Right atrium auricular region (tissue), 2 donors: ENCODE measurements at regions not wholly inside any gene's neighbourhood (a gene's known extent, or its start where the extent isn't known, plus 50 kb on each side); places are given as distances from the start of the nearest gene placed in this dataset.

Experiments used
- DNase-seq: peaks from one replicate; pipeline ENCODE4 v3.0.0-alpha.2; 2019; ENCODE audit warnings: low spot score
- H3K27ac ChIP-seq, 2 donors: fragments of 200-600 bp; sonication (generic); 1 replicate in 1 of 2; 2 replicates in 1 of 2; pipeline ENCODE4 v1.5.1; 2016 to 2019
- H3K27me3 ChIP-seq, 2 donors: fragments of 200-600 bp; sonication (generic); one replicate each; pipeline versions ENCODE4 v1.5.1 to v1.6.0; 2017 to 2019
- H3K36me3 ChIP-seq: fragments of 200-600 bp; sonication (generic); one replicate; pipeline ENCODE4 v1.5.1; 2016
- H3K4me1 ChIP-seq, 2 donors: fragments of 200-600 bp; sonication (generic); one replicate each; pipeline versions ENCODE4 v1.5.1 to v1.6.0; 2017 to 2019
- H3K4me3 ChIP-seq, 2 donors: fragments of 200-600 bp; sonication (generic); 1 replicate in 1 of 2; 2 replicates in 1 of 2; pipeline ENCODE4 v1.5.1; 2017 to 2019; ENCODE audit warnings: mild to moderate bottlenecking in 1 of 2, moderate library complexity in 1 of 2
- H3K9me3 ChIP-seq, 2 donors: fragments of 200-600 bp; sonication (generic); one replicate each; pipeline ENCODE4 v1.5.1; 2019
- CTCF ChIP-seq, 2 donors: fragments of 200-600 bp; sonication (generic); IDR thresholded peaks; one replicate each; pipeline ENCODE4 v1.5.1; 2019; ENCODE audit warnings: antibody characterized with exemption in 2 of 2

GRCh38 chr12:111138016-111138415 is 217.6 kb upstream of the MYL2 start:
- TF ChIP-seq CTCF (IDR thresholded peaks at IDR 0.05), result no peak
- H3K9me3 ChIP-seq, result peaks cover 0 to 10% of the 10 kb centered on the region in 2 donors
- no peaks in the 10 kb centered on the region for H3K27me3 ChIP-seq
- no peaks in the 10 kb centered on the region for H3K4me1 ChIP-seq
- no peak overlapping the region for H3K27ac ChIP-seq
- H3K4me3 ChIP-seq, result no peak overlapping the region
- DNase-seq, result no peak
- H3K36me3 ChIP-seq, result no peaks in the 10 kb centered on the region

GRCh38 chr12:111135293-111135832 is 215.0 kb upstream of the MYL2 start:
- no peak for TF ChIP-seq CTCF (IDR thresholded peaks at IDR 0.05)
- H3K27me3 ChIP-seq, result no peaks in the 10 kb centered on the region

GRCh38 chr12:111130336-111130735 is 210.0 kb upstream of the MYL2 start:
- TF ChIP-seq CTCF (IDR thresholded peaks at IDR 0.05), result no peak
- Histone ChIP-seq H3K9me3 (peaks cover 0 to 12% of the 10 kb centered on the region in 2 donors), H3K27me3 (no peaks in the 10 kb centered on the region), H3K4me3 (no peak overlapping the region), H3K27ac (no peak overlapping the region), H3K4me1 (no peaks in the 10 kb centered on the region), H3K36me3 (no peaks in the 10 kb centered on the region)
- no peak for DNase-seq

More at GRCh38 chr12:111135293-111135832, 215.0 kb upstream of the MYL2 start:
- peaks cover 0 to 12% of the 10 kb centered on the region in 2 donors for H3K9me3 ChIP-seq
- DNase-seq, result no peak
- H3K27ac ChIP-seq, result no peak overlapping the region
- H3K36me3 ChIP-seq, result no peaks in the 10 kb centered on the region
- H3K4me1 ChIP-seq, result no peaks in the 10 kb centered on the region
- no peak overlapping the region for H3K4me3 ChIP-seq

- H3K9me3 ChIP-seq, result peaks cover 0 to 8% of the 10 kb centered on the region in 2 donors
- DNase-seq, result no peak
- H3K4me1 ChIP-seq, result no peaks in the 10 kb centered on the region
- no peak overlapping the region for H3K27ac ChIP-seq
- no peak overlapping the region for H3K4me3 ChIP-seq
- no peaks in the 10 kb centered on the region for H3K27me3 ChIP-seq
- no peaks in the 10 kb centered on the region for H3K36me3 ChIP-seq
- no peak for TF ChIP-seq CTCF (IDR thresholded peaks at IDR 0.05)
Measured at GRCh38 chr12:111129149-111129767, 208.9 kb upstream of the MYL2 start.

- no peaks in the 10 kb centered on the region for H3K4me1 ChIP-seq
- H3K27me3 ChIP-seq, result no peaks in the 10 kb centered on the region
- no peak overlapping the region for H3K4me3 ChIP-seq
- DNase-seq, result no peak
- no peaks in the 10 kb centered on the region for H3K9me3 ChIP-seq
- H3K36me3 ChIP-seq, result no peaks in the 10 kb centered on the region
- no peak overlapping the region for H3K27ac ChIP-seq
- no peak for TF ChIP-seq CTCF (IDR thresholded peaks at IDR 0.05)
Measured at GRCh38 chr12:111126331-111126730, 206.0 kb upstream of the MYL2 start.

- Histone ChIP-seq H3K9me3 (no peaks in the 10 kb centered on the region), H3K27ac (no peak overlapping the region), H3K4me3 (no peak overlapping the region), H3K27me3 (no peaks in the 10 kb centered on the region), H3K36me3 (no peaks in the 10 kb centered on the region), H3K4me1 (no peaks in the 10 kb centered on the region)
- no peak for DNase-seq
- no peak for TF ChIP-seq CTCF (IDR thresholded peaks at IDR 0.05)
Measured at GRCh38 chr12:111124183-111124582, 203.8 kb upstream of the MYL2 start.
